ENCODE measurements at regions not wholly inside any gene's neighbourhood (a gene's known extent, or its start where the extent isn't known, plus 50 kb on each side); places are given as distances from the start of the nearest gene placed in this dataset.

DNA sequence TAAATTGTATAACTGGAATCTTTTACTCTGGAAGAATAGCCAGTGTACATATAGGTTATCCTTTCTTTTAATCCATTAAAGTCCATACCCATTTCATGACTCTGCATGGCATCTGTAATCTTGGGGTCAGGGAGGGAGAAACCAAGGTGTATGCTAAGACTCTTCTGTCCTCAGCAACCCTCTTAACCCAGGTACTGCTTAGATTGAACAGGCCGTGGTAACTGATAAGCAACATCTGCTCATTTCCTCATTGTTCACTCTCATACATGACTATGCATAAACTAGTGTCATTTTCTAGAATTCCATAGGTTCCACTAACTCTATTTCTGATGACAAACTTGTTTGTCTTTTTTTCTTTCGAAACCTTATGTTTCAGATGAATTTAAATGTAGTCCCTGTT lies 69.3 kb upstream of the IFNE start:
- H2BK12ac ChIP-seq (ENCODE audit: insufficient read length, low read depth, low read length) = no peak overlapping the region
- H3K4me1 ChIP-seq (ENCODE audit: insufficient read depth, low read length) = peaks cover 5% of the 10 kb centered on the region
- no peak overlapping the region for H4K91ac ChIP-seq (ENCODE audit: insufficient read length, low read depth, low read length)
- no peak overlapping the region for H2AK5ac ChIP-seq (ENCODE audit: insufficient read length, low read length)
- no peak overlapping the region for H3K4ac ChIP-seq (ENCODE audit: low read depth, low read length)
- no peak overlapping the region for H3K9ac ChIP-seq (ENCODE audit: extremely low read depth, insufficient read length, low read length)
- H3K27me3 Mint-ChIP-seq (ENCODE audit: low read depth) = no peaks in the 10 kb centered on the region
- no peak overlapping the region for H3K4me3 Mint-ChIP-seq
- no peaks in the 10 kb centered on the region for H4K20me1 ChIP-seq (ENCODE audit: control insufficient read depth, insufficient read depth, insufficient read length)
- H2BK15ac ChIP-seq (ENCODE audit: low read depth, low read length) = no peak overlapping the region
- H3K14ac ChIP-seq (ENCODE audit: insufficient read depth, low read length) = no peak overlapping the region
- no peaks in the 10 kb centered on the region for H3K27me3 ChIP-seq (ENCODE audit: insufficient read depth, low read length)
- no peak overlapping the region for H3K4me2 ChIP-seq (ENCODE audit: insufficient read depth, insufficient read length, low read length)
- H3K79me2 ChIP-seq (ENCODE audit: insufficient read depth, low read length) = no peaks in the 10 kb centered on the region; the same call in 1 of the 2 replicates
- peaks cover 15 to 38% of the 10 kb centered on the region in 2 experiments for H3K4me1 Mint-ChIP-seq
- no peak overlapping the region for H4K8ac ChIP-seq (replicated peaks; ENCODE audit: insufficient read length, low read depth, low read length)
- H3K56ac ChIP-seq (ENCODE audit: insufficient read length, low read depth, low read length) = no peak overlapping the region
- no peak overlapping the region for H2BK120ac ChIP-seq (ENCODE audit: low read depth, low read length, poor library complexity, severe bottlenecking)
- H3K18ac ChIP-seq (ENCODE audit: insufficient read length, low read depth, low read length) = no peak overlapping the region
- no CpG with 5 or more reads among the region's 2 CpGs for WGBS (ENCODE audit: extremely low coverage, insufficient read length, low lambda C conversion rate)
- no peak overlapping the region for H4K5ac ChIP-seq (ENCODE audit: insufficient read length, low read depth, low read length)
- no peak overlapping the region for H2AFZ ChIP-seq (ENCODE audit: low read length)
- no peak for DNase-seq
- H3K79me1 ChIP-seq (ENCODE audit: insufficient read depth, low read depth, low read length, poor library complexity, severe bottlenecking) = no peaks in the 10 kb centered on the region
- H3K23me2 ChIP-seq (ENCODE audit: insufficient read length, low read depth, low read length, poor library complexity, severe bottlenecking) = no peaks in the 10 kb centered on the region
- H3K9me3 Mint-ChIP-seq = no peaks in the 10 kb centered on the region
- TF ChIP-seq, protein P1, sequence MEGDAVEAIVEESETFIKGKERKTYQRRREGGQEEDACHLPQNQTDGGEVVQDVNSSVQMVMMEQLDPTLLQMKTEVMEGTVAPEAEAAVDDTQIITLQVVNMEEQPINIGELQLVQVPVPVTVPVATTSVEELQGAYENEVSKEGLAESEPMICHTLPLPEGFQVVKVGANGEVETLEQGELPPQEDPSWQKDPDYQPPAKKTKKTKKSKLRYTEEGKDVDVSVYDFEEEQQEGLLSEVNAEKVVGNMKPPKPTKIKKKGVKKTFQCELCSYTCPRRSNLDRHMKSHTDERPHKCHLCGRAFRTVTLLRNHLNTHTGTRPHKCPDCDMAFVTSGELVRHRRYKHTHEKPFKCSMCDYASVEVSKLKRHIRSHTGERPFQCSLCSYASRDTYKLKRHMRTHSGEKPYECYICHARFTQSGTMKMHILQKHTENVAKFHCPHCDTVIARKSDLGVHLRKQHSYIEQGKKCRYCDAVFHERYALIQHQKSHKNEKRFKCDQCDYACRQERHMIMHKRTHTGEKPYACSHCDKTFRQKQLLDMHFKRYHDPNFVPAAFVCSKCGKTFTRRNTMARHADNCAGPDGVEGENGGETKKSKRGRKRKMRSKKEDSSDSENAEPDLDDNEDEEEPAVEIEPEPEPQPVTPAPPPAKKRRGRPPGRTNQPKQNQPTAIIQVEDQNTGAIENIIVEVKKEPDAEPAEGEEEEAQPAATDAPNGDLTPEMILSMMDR (conservative IDR thresholded peaks at IDR 0.05) = no peak
- H2BK20ac ChIP-seq (ENCODE audit: low read depth, low read length, poor library complexity, severe bottlenecking) = no peak overlapping the region
- no peak overlapping the region; a peak in 1 of 7 replicates for H3K27ac Mint-ChIP-seq
- no peak overlapping the region for H2BK5ac ChIP-seq (ENCODE audit: insufficient read length, low read length)
- H3K36me3 Mint-ChIP-seq (ENCODE audit: insufficient read depth in 1 of 3, low read depth in 3 of 3) = no peaks in the 10 kb centered on the region
- no peaks in the 10 kb centered on the region for H3K9me3 ChIP-seq (ENCODE audit: control insufficient read depth, low read depth, low read length)
- no peak overlapping the region for H3K27ac ChIP-seq (ENCODE audit: insufficient read length, low read depth, low read length)
- H3T11ph ChIP-seq (ENCODE audit: low read length) = no peak overlapping the region
- no peak overlapping the region for H3K23ac ChIP-seq (ENCODE audit: insufficient read length, low read depth, low read length)

Measured in H9 (cell line).